Epithelial cell of proximal tubule (primary cell): ENCODE measurements at regions not wholly inside any gene's neighbourhood (a gene's known extent, or its start where the extent isn't known, plus 50 kb on each side); places are given as distances from the start of the nearest gene placed in this dataset.

Source experiments
- DNase-seq: peaks from one replicate; pipeline ENCODE4 v3.0.0-alpha.2; 2011; ENCODE audit warnings: low read depth
- H3K4me3 ChIP-seq: 2 replicates; pipeline ENCODE4 v1.5.1; 2011; ENCODE audit warnings: low read depth, mild to moderate bottlenecking, low read length
- TF ChIP-seq, protein P1 (sequence below): conservative IDR thresholded peaks from 2 replicates; pipeline ENCODE4 v1.5.1; 2012; ENCODE audit warnings: low read depth, mild to moderate bottlenecking, low read length

DNA sequence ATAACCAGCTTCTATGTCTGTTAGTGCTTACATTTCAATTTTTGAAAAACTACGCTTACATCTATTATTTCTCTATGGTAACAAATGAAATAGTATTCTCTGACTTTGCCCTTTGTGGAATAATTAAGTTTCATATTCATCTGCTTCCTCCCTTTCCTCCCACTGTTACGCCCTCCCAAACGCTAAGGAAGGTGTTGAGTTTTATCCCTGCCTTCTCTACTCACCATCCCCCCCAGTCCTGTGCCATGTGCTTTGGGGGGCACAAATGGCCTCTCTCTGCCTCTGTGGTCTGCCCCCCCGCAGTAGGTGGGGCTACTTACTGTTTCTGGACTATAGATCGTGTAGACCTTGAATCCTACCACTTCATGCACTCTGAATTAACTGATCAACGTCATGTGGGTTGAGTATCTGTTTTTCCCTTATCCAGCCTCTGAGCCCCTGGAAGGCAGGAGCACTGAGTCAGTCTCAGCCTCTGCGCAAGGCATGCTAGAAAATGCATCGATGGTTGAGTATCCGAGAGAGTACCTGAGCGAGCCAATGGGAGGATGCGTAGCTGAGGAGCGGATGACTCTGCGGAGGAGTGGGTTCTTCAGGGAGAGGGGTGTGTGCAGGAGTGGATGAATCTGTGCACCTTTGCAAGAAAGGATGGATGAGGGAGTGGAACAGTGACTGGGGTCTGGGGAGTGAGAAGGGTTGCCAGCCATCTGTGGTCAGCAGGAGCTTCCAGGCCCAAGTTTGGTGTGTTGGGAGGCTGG, 114.5 kb upstream of the RTL1 start:
- no peak for DNase-seq
- no peak overlapping the region for H3K4me3 ChIP-seq
- TF ChIP-seq, protein P1, sequence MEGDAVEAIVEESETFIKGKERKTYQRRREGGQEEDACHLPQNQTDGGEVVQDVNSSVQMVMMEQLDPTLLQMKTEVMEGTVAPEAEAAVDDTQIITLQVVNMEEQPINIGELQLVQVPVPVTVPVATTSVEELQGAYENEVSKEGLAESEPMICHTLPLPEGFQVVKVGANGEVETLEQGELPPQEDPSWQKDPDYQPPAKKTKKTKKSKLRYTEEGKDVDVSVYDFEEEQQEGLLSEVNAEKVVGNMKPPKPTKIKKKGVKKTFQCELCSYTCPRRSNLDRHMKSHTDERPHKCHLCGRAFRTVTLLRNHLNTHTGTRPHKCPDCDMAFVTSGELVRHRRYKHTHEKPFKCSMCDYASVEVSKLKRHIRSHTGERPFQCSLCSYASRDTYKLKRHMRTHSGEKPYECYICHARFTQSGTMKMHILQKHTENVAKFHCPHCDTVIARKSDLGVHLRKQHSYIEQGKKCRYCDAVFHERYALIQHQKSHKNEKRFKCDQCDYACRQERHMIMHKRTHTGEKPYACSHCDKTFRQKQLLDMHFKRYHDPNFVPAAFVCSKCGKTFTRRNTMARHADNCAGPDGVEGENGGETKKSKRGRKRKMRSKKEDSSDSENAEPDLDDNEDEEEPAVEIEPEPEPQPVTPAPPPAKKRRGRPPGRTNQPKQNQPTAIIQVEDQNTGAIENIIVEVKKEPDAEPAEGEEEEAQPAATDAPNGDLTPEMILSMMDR = no peak

DNA sequence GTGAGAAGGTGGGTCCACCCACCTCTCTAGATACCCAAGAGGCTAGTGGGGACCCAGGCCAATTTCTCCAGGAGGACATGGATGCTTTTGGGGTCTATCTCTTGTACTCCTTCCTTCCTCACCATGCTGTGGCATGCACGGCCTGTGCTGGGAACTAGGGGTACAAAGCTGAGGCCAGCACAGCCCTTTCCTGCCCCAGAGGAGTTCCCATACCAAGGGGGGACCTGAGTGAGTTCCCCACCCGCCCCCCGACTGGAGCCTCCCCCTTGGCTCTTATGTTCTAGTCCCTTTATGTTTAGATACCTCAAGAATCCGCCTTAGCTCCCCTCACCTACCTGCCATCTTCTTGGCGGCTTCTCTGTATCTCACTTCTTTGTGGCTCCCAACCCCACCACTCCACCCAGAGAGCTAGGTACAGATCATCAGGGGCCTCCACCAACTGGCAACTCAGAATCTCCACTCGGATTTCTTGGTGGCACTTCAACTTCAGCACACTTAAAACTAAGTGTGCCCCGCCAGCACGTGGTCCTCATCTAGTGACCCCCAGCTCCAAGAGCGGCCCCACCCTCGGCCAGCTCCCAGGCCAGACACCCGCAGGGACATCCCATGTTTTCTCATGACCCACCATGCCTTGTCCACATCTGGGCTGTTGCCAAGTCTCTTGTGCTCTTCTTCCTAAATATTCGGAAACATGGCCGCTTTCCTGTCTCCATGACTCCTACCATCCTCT, 115.2 kb upstream of the RTL1 start:
- H3K4me3 ChIP-seq = no peak overlapping the region
- TF ChIP-seq, protein P1 = no peak
- no peak for DNase-seq

DNA sequence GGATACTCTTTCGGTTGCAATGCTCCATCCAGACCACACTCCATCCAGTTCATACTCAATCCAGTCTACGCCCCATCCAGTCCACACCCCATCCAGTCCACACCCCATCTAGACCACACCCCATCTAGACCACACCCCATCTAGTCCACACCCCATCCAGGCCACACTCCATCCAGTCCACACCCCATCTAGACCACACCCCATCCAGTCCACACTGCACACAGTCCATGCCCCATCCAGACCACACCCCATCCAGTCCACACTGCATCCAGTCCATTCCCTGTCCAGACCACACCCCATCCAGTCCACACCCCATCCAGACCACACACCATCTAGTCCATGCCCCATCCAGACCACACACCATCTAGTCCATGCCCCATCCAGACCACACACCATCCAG, 116.0 kb upstream of the RTL1 start:
- no peak for DNase-seq
- TF ChIP-seq, protein P1 = no peak

DNA sequence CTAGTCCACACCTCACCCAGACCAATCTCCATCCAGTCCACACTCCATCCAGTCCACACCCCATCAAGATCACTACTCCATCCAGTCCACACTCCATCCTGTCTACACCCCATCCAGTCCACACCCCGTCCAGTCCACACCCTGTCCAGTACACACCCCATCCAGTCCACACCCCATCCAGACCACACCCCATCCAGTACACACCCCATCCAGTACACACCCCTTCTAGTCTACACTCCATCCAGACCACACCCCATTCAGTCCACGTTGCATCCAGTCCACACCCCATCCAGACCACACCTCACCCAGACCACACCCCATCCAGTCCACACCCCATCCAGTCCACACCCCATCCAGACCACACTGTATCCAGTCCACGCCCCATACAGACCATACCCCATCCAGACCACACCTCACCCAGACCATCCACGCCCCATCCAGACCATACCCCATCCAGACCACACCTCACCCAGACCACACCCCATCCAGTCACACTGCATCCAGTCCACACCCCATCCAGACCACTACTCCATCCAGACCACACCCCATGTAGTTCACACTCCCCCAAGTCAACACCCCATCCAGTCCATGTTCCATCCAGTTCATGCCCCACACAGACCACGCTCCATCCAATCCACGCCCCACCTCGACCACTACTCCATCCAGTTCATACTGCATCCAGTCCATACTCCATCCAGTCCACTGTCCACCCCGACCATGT, 116.6 kb upstream of the RTL1 start:
- no peak for DNase-seq
- H3K4me3 ChIP-seq = no peak overlapping the region
- TF ChIP-seq, protein P1 = no peak

More for the DNA sequence above, 116.0 kb upstream of the RTL1 start:
- no peak overlapping the region for H3K4me3 ChIP-seq

DNA sequence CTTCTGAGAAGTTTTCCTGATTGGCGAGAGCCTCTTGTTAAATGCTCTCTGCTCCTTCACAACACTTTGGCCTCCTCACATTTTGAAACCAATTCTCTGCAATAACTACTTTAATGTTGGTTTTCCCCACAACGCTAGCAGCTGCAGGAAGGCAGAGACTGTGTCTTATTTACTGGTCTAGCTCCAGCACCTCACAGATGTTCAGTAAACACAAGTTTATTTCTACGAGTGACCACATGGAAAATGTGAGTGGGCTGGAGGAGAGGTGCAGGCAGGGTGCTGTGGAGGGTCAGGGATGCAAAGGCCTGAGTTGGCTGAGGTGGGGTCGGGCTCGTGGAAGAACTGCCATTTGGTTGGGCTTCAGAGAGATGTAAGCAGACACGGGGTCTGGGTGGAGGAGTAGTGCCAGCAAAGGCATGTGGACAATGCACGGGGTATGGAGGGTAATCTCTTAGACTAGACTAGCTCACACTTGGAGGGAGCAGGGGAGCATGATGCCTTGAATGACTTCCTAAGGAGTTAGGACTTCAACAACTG, 117.4 kb upstream of the RTL1 start:
- TF ChIP-seq, protein P1 = no peak
- DNase-seq = no peak
- no peak overlapping the region for H3K4me3 ChIP-seq

DNA sequence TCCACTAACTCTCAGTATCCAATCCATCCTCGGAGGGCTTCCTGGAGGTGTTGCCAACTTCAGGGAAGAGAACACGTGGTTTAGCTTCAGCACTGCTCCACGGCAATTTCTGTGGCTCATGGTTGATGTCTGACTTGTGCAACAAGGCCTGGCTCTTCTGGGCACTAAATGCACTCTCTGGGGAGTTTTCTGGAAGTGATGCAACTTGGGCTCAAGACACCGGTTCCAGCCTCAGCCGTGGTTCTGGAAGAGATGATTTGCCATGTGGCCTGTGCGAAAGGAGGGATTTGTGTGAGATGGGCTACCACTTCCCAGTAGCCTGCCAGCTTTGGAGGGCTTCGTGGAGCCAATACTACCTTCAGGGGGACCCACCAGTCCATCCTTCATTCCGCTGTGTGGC, 118.6 kb upstream of the RTL1 start:
- H3K4me3 ChIP-seq = no peak overlapping the region
- TF ChIP-seq, protein P1 = no peak
- DNase-seq = no peak
